ENCODE measurements at regions not wholly inside any gene's neighbourhood (a gene's known extent, or its start where the extent isn't known, plus 50 kb on each side); places are given as distances from the start of the nearest gene placed in this dataset.

DNA sequence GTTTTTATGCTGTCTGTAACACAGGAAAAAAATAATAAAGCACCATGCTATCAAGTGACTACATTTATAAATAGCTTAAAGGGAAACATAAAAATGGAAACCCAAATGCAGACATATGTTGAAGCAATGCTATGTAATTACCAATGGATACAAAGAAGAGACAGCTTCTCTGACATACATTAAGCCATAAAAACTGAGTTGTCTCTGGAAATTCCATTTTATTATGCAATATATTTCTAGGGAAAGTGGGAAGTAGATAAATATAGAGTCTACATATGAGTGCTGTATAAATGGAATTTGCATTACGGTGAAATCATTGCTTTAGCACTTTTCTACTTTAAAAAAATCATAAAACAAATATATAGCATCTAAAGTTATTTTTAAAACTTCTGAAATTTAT is 135.2 kb upstream of the COL11A1 start:
- no peak for DNase-seq (ENCODE audit: low read depth)
- TF ChIP-seq, protein P1, sequence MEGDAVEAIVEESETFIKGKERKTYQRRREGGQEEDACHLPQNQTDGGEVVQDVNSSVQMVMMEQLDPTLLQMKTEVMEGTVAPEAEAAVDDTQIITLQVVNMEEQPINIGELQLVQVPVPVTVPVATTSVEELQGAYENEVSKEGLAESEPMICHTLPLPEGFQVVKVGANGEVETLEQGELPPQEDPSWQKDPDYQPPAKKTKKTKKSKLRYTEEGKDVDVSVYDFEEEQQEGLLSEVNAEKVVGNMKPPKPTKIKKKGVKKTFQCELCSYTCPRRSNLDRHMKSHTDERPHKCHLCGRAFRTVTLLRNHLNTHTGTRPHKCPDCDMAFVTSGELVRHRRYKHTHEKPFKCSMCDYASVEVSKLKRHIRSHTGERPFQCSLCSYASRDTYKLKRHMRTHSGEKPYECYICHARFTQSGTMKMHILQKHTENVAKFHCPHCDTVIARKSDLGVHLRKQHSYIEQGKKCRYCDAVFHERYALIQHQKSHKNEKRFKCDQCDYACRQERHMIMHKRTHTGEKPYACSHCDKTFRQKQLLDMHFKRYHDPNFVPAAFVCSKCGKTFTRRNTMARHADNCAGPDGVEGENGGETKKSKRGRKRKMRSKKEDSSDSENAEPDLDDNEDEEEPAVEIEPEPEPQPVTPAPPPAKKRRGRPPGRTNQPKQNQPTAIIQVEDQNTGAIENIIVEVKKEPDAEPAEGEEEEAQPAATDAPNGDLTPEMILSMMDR (conservative IDR thresholded peaks at IDR 0.05; ENCODE audit: low read depth, low read length), result no peak
- no peak overlapping the region for H3K4me3 ChIP-seq (ENCODE audit: low read depth, low read length)

- no peak for DNase-seq (ENCODE audit: low read depth)
- no peak overlapping the region for H3K4me3 ChIP-seq (ENCODE audit: low read depth, low read length)
- TF ChIP-seq, protein P1 (conservative IDR thresholded peaks at IDR 0.05; ENCODE audit: low read depth, low read length), result no peak
These were observed 130.7 kb upstream of the COL11A1 start for GRCh38 chr1:103239034-103239433.

- no peak overlapping the region for H3K4me3 ChIP-seq (ENCODE audit: low read depth, low read length)
These were observed 121.7 kb upstream of the COL11A1 start for GRCh38 chr1:103230061-103230460.

GRCh38 chr1:103220631-103221041 is 112.3 kb upstream of the COL11A1 start:
- no peak overlapping the region for H3K4me3 ChIP-seq (ENCODE audit: low read depth, low read length)
- DNase-seq (ENCODE audit: low read depth), result peak; percentile 83
- TF ChIP-seq, protein P1 (conservative IDR thresholded peaks at IDR 0.05; ENCODE audit: low read depth, low read length), result no peak

More at GRCh38 chr1:103230061-103230460, 121.7 kb upstream of the COL11A1 start:
- DNase-seq (ENCODE audit: low read depth), result peak; percentile 85
- TF ChIP-seq, protein P1 (conservative IDR thresholded peaks at IDR 0.05; ENCODE audit: low read depth, low read length), result no peak

GRCh38 chr1:103218821-103219220 is 110.5 kb upstream of the COL11A1 start:
- TF ChIP-seq, protein P1 (conservative IDR thresholded peaks at IDR 0.05; ENCODE audit: low read depth, low read length), result no peak
- no peak overlapping the region for H3K4me3 ChIP-seq (ENCODE audit: low read depth, low read length)
- peak; percentile 71 for DNase-seq (ENCODE audit: low read depth)

- TF ChIP-seq, protein P1 (conservative IDR thresholded peaks at IDR 0.05; ENCODE audit: low read depth, low read length), result no peak
- H3K4me3 ChIP-seq (ENCODE audit: low read depth, low read length), result no peak overlapping the region
- no peak for DNase-seq (ENCODE audit: low read depth)
These were observed 110.0 kb upstream of the COL11A1 start for GRCh38 chr1:103218369-103218768.

- TF ChIP-seq, protein P1 (conservative IDR thresholded peaks at IDR 0.05; ENCODE audit: low read depth, low read length), result no peak
- no peak overlapping the region for H3K4me3 ChIP-seq (ENCODE audit: low read depth, low read length)
- DNase-seq (ENCODE audit: low read depth), result peak; percentile 85
These were observed 102.8 kb upstream of the COL11A1 start for GRCh38 chr1:103211073-103211472.

Measured in choroid plexus epithelial cell (primary cell).